NCI-H446 treated with DMSO at 0.1 percent for 48 hours (cell line): ENCODE measurements at regions not wholly inside any gene's neighbourhood (a gene's known extent, or its start where the extent isn't known, plus 50 kb on each side); places are given as distances from the start of the nearest gene placed in this dataset.

Experiments
- DNase-seq: peaks from one replicate; lab custom pipeline; 2025; lab: John Stamatoyannopoulos, UW

DNA sequence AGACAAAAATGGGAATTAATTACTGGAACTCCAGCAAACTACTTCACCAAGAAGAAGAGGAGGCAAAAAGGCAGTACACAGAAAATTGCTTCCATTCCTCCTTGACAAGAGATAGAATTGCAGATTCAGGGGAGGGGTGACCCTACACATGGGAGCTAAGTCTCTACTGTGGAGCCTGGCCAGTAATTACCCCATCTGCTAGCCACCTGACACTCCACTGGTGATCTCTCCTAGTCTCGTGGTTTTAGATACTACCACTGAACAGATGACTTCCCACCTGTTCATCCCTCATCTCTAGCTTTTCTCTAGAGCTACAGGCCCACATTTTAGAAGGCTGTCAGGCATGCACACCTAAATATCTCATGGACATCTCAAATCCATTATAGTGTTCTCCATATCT, 224.3 kb upstream of the NR2F2 start:
- DNase-seq = no peak

DNA sequence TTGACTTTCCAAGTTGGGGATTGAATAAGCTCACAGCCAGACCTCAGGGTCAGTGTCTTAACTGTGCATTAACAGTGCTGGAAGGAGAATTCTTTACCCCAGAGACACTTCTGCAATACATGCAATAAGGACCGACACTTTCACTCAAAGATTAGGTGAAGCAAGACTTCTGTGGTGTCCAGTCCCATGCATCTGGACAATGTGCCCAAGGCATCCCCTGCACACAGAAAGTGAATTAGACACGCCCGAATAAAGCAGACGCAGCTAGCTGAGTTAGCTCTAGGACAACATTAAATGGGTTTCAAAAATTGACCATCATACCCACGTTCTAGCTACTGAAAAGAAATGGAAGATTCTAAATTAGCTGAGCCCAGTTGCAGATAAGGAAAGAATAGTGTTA, 223.9 kb upstream of the NR2F2 start:
- no peak for DNase-seq

DNA sequence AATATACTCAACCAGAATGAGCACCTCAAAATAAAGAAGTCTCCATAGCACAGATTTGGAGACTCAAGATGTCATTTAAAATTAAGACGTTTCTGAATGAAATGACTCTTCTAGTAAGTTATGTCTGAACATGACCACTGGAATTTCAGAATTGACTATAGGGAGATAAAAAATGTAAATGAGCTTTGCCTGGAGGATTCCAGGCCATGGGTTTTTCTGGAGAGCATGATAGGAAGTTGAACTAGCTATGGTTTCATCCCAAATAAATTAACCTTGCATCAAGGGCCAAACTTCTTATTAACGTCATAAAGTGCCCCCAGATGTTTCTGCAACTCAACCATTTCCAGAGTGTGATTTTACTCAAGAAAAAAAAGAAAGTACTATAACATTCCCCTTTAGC, 222.6 kb upstream of the NR2F2 start:
- DNase-seq = no peak

DNA sequence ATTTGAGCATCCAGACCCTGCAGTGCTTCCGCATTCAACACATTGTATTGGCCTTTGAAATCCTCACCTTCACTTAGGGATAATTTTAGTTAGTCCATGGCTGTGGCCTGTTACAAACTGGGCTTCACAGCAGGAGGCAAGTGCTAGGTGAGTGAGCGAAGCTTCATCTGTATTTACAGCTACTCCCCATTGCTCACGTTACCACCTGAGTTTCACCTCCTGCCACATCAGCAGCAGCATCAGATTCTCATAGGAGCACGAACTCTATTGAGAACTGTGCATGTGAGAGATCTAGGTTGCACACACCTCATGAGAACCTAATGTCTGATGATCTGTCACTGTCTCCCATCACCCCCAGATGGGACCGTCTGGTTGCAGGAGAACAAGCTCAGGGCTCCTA, 222.1 kb upstream of the NR2F2 start:
- DNase-seq = no peak

DNA sequence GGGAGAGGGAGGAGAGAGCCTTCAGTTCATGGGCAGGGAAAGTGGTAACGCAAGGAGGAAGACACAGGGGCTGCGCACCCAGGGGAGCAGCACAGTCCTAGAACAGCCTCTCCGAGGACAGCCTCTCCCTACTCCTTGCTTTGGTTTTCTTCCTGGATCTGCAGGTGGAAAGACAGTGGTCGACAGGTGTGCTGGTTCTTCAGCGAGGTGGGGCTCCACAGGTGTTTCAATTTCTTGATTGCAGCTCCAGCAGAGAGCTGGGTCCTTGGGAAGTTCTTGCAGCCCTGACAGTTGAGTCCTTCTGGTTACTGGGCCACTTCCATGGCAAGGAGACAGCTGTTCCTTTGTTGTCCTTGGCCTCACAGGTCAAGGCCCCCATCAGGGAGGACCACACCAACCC, 220.7 kb upstream of the NR2F2 start:
- DNase-seq = no peak

GRCh38 chr15:96112018-96112417, 218.5 kb upstream of the NR2F2 start:
- DNase-seq = no peak

DNA sequence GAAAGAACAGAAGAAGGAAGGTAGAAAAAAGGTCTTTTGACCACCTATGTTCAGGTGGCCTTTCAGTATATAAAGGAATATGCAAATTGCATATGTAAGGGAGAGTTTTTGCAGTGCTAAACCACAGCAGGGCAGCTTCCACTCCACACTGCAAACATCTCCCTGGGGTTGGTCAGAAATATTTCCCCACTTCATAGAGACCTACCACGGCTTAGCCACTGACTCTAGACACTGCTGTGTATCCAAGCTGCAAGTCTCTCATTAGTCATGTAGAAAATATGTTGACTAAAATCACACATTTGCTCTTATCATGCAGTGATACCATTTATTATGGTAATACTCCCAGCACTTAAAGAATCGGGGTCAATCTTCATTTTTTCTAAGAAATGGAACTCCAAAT, 214.9 kb upstream of the NR2F2 start:
- no peak for DNase-seq

DNA sequence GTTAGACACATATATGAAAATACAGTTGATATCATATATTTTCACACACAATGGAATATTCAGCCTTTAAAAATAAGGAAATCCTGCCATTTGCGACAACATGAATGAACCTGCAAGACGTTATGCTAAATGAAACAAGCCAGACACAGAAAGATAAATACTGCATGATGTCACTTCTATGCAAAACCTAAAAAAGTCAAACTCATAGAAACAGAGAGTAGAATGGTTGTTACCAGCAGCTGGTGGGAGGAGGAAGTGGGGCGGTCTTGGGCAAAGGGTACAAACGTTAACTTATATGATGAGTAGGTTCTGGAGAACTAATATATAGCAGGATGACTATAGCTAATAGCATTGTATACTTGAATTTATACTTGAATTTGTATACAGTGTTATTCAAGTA, 213.2 kb upstream of the NR2F2 start:
- DNase-seq = no peak

DNA sequence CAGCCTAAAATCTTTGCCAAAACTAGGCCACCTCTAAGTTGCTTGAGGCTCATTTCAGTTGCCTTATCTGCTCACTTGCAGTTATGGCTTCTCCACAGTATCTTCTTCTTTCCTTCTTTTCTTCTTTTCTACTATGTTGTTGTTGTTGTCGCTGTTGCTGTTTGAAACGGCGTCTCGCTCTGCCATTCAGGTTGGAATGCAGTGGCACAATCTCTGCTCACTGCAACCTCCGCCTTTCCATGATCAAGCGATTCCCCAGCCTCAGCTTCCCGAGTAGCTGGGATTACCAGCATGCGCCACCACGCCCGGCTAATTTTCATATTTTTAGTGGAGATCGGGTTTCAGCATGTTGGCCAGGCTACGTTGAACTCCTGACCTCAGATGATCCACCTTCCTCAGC, 210.8 kb upstream of the NR2F2 start:
- no peak for DNase-seq

DNA sequence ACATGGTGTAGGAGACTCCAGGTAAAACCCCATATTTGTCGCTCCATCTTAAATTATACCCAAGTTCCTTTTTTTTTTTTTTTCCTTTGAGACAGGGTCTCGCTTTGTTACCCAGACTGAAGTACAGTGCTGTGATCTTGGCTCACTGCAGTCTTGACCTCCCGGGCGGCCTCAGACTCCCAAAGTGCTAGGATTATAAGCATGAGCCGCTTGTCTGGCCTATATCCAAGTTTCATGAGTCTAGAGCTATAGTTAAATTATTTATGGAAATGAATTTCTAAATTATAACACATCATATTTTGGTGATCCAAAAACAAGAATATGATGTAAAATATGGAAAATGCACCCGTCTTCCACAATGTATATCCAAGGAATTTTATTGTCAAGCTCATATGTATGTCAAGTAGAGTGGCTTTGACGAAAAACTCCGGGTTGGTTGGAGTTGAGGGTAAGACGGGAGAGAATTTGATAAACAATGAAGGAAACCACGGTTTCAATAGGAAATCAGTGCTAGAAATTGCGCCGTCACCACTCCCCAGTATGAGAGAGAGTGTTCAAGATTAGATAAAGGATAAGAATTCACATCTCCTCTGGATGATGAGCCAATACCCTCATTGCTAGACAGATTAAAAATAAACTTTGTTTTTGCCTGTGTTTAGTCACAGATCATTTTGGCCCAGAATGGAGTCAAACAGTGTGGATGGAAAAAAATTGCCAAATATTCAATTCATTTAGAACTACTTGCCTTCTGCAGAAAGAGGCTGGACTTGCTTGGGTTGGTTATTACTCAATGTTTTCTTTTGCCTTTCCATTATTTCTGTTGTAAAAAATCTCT, 209.2 kb upstream of the NR2F2 start:
- no peak for DNase-seq

DNA sequence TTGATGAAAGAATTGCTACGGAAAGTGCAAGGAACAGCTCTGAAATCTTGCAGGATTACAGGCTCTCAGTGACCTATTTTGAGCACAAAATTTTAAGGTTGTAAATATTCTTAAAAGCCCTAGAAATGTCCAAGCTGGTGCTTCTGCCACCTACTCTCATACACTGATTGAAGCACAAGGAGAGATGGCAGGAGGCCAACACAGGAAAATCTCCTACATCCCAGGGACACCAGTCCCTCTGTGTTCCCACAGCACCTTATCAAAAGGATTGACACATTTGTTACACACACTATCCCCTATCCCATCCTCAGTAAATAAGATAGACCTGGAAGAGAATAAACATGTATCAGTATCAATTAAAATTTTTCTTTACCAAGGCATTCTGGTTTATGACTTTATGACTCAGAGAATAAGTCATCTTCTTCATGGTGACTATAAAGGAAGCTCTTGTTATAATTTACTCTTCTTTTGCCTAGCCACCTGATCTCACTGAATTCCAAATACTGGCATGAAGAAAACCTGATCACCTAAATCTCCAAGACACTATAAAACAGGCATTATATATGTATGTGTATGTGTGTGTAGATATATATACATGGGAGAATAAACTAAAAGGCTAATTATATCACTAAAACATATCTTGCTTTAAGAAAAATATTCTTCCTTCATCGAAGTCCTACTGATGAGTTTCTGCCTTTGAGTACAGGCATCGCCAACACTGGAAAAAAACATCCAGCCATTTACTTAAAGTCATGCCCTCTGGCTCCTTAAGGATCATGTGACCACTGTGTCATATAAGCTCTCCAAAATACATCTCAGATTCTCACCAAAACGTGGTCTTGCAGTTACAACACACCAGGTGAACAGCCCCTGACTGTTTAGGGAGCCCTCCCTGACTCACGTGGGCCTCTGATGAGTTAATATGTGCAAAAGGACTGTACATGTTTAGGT, 208.1 kb upstream of the NR2F2 start:
- DNase-seq = no peak

DNA sequence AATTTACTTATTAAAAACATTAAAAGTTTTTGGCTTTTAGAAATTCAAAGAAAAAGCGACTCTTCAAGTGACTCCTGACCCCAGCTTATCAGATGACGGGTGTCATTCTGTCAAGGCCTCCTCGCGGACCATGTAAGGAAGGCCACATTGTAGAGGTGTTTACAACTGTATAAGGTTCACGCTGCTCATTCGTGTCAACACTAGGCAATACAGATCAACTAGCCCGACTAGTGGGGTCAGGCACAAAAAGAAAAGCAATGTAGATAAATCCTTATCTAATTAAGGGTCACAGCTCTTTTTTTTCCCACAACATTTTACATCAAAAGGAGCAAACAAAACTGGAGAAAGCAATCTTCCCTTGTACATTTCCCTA, 207.5 kb upstream of the NR2F2 start:
- no peak for DNase-seq

- no peak for DNase-seq
Observed at GRCh38 chr15:96123630-96124187, 206.8 kb upstream of the NR2F2 start.

- no peak for DNase-seq
Observed at GRCh38 chr15:96124436-96124835, 206.1 kb upstream of the NR2F2 start.

GRCh38 chr15:96125721-96126415, 204.6 kb upstream of the NR2F2 start:
- DNase-seq = no peak

DNA sequence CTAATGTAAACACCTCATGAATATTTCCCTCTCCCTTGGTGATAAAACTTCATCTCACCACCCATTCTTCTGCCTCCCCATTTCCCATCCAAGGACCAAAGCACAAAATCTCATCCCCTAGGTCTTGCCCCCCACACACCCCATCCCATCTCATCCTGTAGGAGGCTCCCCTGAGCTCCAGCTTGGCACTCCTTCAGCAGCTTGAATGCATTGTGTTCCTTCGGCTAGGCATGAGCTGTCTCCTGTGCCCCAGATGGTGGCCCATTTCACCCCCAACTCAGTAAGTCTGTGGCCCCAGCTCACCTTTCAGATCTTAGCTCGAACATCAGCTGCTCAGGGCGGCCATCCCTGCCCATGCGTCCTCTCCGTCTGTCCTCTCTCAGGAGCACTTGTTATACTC, 203.6 kb upstream of the NR2F2 start:
- DNase-seq = no peak

GRCh38 chr15:96130734-96131133, 199.8 kb upstream of the NR2F2 start:
- no peak for DNase-seq

DNA sequence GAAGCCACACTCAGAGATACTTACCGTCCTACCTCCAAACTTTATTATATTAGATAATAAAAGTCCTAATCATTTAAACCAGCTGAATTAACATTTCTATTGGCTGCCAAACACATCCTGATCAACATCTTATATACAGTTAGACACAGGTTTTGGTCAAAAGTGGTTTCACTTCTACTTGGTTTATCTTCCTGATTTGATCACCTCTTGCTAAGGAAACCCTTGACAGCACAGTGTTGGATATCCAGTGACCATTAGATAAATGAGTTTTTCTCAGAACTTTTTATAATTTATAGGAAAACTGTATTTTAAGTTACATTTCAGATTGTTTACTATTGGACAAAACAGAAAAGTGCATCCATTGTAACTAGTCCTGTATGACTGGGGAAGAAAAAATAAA, 198.4 kb upstream of the NR2F2 start:
- no peak for DNase-seq

DNA sequence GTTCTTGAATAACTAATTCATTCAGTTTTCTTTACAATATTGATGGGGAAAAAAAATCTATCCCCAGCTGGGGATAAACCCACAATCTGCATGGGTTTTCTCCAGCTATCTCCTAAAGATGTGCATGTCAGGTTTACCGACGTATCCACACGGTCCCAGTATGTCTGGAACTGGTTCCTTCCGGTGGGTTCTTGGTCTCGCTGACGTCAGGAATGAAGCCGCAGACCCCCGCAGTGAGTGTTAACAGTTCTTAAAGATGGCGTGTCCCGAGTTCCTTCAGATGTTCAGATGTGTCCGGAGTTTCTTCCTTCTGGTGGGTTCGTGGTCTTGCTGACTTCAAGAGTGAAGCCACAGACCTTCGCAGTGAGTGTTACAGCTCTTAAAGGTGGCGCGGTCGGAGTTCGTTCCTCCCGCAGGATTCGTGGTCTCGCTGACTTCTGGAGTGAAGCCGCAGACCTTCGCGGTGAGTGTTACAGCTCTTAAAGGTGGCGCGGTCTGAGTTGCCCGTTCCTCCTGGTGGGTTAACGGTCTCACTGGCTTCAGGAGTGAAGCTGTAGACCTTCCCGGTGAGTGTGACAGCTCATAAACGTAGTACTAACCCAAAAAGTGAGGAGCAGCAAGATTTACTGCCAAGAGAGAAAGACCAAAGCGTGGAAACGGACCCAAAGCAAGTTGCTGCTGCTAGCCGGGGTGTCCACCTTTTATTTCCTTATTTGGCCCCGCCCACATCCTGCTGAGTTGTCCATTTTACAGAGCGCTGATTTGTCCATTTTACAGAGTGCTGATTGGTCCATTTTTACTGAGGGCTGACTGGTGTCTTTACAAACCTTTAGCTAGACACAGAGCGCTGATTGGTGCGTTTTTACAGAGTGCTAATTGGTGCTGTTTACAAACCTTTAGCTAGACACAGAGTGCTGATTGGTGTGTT, 195.1 kb upstream of the NR2F2 start:
- no peak for DNase-seq

DNA sequence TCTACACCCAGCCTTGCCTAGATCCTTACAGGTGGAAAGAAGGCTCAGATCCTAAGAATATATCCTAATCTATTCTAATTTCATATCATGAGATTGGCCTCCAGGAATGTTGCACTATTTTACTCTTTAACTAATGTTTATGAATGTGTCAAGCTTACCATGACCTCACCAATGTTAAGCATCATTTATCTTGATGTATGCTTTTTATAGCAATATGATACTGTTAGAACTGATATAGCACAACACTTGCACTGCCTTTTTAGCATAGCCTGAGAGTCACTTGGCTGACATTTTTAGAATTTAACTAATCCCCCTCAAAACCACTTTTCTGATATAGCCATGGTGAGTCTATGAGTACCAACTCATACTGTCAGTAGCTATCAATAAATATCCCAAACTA, 191.5 kb upstream of the NR2F2 start:
- DNase-seq = no peak

DNA sequence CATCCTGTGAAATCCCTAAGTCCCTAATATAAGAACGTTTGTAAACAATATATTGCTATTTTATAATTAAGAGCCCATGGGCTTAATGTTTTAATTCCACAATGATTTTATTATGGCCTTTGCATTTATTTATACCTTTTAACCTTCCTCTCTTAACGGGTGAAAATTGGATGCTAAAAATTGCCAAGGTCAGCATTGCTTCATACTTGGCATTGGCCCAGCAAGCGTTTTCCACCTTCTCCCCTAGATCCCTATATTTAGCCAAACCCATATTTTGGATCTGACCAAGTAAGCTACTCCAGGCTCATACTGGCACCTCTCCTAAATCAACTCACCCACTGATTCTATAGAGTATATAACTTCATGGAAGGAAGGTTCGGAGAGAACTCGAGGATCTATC, 188.0 kb upstream of the NR2F2 start:
- no peak for DNase-seq
